B cell (primary cell): ENCODE measurements at regions not wholly inside any gene's neighbourhood (a gene's known extent, or its start where the extent isn't known, plus 50 kb on each side); places are given as distances from the start of the nearest gene placed in this dataset.

Experiments
- ATAC-seq: fragments of 200-7000 bp; cut with Tn5 transposase; one replicate; pipeline ENCODE4 v1.10.0; 2021; ENCODE audit warnings: low read depth, mild to moderate bottlenecking, moderate number of reproducible peaks, moderate library complexity
- CTCF ChIA-PET: fragments of 350-600 bp; sonication (Branson Sonifier 250); formaldehyde crosslinking; loops from one replicate; lab custom pipeline; 2021; ENCODE audit warnings: antibody characterized with exemption, inconsistent platforms; lab: Charles Lee
- POLR2A ChIA-PET: fragments of 350-600 bp; sonication (Branson Sonifier 250); formaldehyde crosslinking; loops from one replicate; lab custom pipeline; 2021; ENCODE audit warnings: antibody characterized with exemption; lab: Charles Lee
- DNase-seq: peaks from one replicate; pipeline ENCODE4 v3.0.0; 2013
- H2AFZ ChIP-seq: 2 replicates; pipeline ENCODE4 v1.6.1; 2012; ENCODE audit warnings: mild to moderate bottlenecking, low read depth, low read length; ENCODE audit not compliant: insufficient read depth, poor library complexity, severe bottlenecking
- H3K27ac ChIP-seq, 2 donors: 1 replicate in 1 of 2; 2 replicates in 1 of 2; pipeline ENCODE4 v1.5.1; 2012 to 2013; ENCODE audit warnings: low read length in 2 of 2, mild to moderate bottlenecking in 2 of 2, moderate library complexity in 1 of 2
- H3K27me3 ChIP-seq, 4 experiments: fragments of 200-600 bp in 1 of 4; sonication (generic) in 1 of 4; replicated peaks in 1 of 4; 1 replicate in 2 of 4; 2 replicates in 2 of 4; pipeline versions ENCODE4 v1.6.1 to v1.7.0; 2013 to 2016; ENCODE audit warnings: low read length in 3 of 4, mild to moderate bottlenecking in 2 of 4, mixed read lengths in 1 of 4, moderate library complexity in 1 of 4; ENCODE audit not compliant: insufficient read depth in 4 of 4, control insufficient read depth in 3 of 4; ENCODE audit errors: control extremely low read depth in 1 of 4
- H3K36me3 ChIP-seq, 2 experiments: replicated peaks in 1 of 2; 1 replicate in 1 of 2; 2 replicates in 1 of 2; pipeline versions ENCODE4 v1.6.1 to v1.7.1; 2013; ENCODE audit warnings: low read length in 1 of 2; ENCODE audit not compliant: insufficient read depth in 2 of 2, control insufficient read depth in 1 of 2; ENCODE audit errors: control extremely low read depth in 1 of 2, extremely low read depth in 1 of 2
- H3K4me1 ChIP-seq, 2 donors: fragments of 200-600 bp in 1 of 2; sonication (generic) in 1 of 2; 1 replicate in 1 of 2; 2 replicates in 1 of 2; pipeline versions ENCODE4 v1.5.1 to v1.6.1; 2013 to 2017; ENCODE audit warnings: low read length in 2 of 2; ENCODE audit not compliant: control insufficient read depth in 2 of 2, insufficient read depth in 2 of 2
- H3K4me2 ChIP-seq: replicated peaks from 2 replicates; pipeline ENCODE3; 2012; ENCODE audit warnings: mild to moderate bottlenecking, low read depth, low read length; ENCODE audit not compliant: poor library complexity, severe bottlenecking
- H3K4me3 ChIP-seq, 5 experiments: fragments of 200-600 bp in 1 of 5; sonication (generic) in 1 of 5; 1 replicate in 3 of 5; 2 replicates in 2 of 5; pipeline versions ENCODE4 v1.5.1 to v1.7.0; 2011 to 2016; ENCODE audit warnings: low read length in 4 of 5, mild to moderate bottlenecking in 4 of 5, low read depth in 2 of 5, control low read depth in 1 of 5, moderate library complexity in 1 of 5; ENCODE audit not compliant: insufficient read depth in 1 of 5; ENCODE audit errors: control extremely low read depth in 1 of 5, extremely low read depth in 1 of 5
- H3K79me2 ChIP-seq: fragments of 200-600 bp; sonication (generic); one replicate; pipeline ENCODE4 v1.6.0; 2016; ENCODE audit warnings: low read length; ENCODE audit not compliant: control insufficient read depth, insufficient read depth
- H3K9ac ChIP-seq: fragments of 200-600 bp; sonication (generic); 2 replicates; pipeline ENCODE4 v1.6.1; 2017; ENCODE audit warnings: mild to moderate bottlenecking, low read length, moderate library complexity
- H3K9me3 ChIP-seq, 3 donors: one replicate each; pipeline versions ENCODE4 v1.6.1 to v1.7.1; 2013; ENCODE audit warnings: low read length in 2 of 3; ENCODE audit not compliant: control insufficient read depth in 2 of 3, insufficient read depth in 1 of 3; ENCODE audit errors: control extremely low read depth in 1 of 3
- H4K20me1 ChIP-seq: 2 replicates; pipeline ENCODE4 v1.6.0; 2012; ENCODE audit warnings: mild to moderate bottlenecking, low read length; ENCODE audit not compliant: insufficient read depth, control insufficient read depth, poor library complexity, severe bottlenecking
- H3K27ac Mint-ChIP-seq: one replicate; pipeline ENCODE4 v1.8.0; 2021; ENCODE audit warnings: mixed read lengths
- H3K27me3 Mint-ChIP-seq: one replicate; pipeline ENCODE4 v1.8.0; 2021; ENCODE audit warnings: mixed read lengths
- H3K4me1 Mint-ChIP-seq: one replicate; pipeline ENCODE4 v1.8.0; 2021; ENCODE audit warnings: mixed read lengths
- H3K4me3 Mint-ChIP-seq: one replicate; pipeline ENCODE4 v1.8.0; 2021; ENCODE audit warnings: mixed read lengths
- H3K9me3 Mint-ChIP-seq: one replicate; pipeline ENCODE4 v1.8.0; 2022; ENCODE audit warnings: mixed read lengths; ENCODE audit not compliant: insufficient read depth
- EZH2 ChIP-seq: IDR thresholded peaks from 2 replicates; pipeline ENCODE4 v1.6.1; 2012; ENCODE audit warnings: borderline replicate concordance, low read depth, mild to moderate bottlenecking, moderate library complexity, low read length; ENCODE audit not compliant: insufficient read depth, poor library complexity, severe bottlenecking
- WGBS: methylation state at CpG from one replicate; pipeline ENCODE4 v1.1.5; 2013; ENCODE audit warnings: missing lambda C conversion rate; ENCODE audit not compliant: insufficient coverage; 5-methylcytosine and 5-hydroxymethylcytosine counted together
- intact Hi-C: fragments of 100-400 bp; cut with micrococcal nuclease; formaldehyde crosslinking; loops from one replicate; pipeline ENCODE4 v1.10.0; 2022
- TF ChIP-seq, protein P1 (sequence below): fragments of 200-600 bp; IDR thresholded peaks from one replicate; pipeline ENCODE4 v1.8.0; 2022; ENCODE audit warnings: antibody characterized with exemption, mild to moderate bottlenecking

DNA sequence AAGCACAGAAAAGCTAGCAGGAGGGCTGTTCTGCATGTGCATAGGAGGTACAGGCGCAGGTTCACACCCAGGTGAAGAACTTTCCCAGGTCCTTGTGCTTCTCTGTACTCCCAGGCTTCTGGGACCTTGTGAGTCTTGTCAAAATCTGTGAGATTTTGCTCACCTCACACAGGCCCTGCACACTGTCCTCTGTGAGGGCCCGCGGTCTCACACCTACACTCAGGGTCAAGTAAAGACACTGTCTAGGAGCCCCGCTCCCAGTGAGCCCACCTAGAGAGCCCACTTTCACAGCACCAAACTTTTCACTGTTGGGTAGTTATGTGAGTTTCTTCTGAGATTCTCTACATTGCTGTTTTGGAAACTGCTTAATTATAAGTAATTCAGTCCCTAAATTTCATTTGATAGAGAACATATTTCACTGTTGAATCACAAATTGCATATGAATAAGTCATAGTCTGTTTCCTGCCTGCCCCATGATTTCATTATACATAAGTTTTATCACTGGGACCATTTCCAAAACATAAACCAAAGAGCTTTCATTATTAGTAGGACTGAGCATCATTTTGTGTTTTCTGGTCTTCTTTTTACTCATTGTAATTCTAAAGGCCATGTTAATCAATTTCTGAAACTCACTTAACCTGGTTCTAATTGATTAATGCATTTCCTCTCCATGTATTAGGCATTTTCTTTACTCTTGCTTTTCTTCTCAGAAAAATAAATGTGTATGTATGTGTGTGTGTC lies 234.2 kb upstream of the SPOPL start:
- no peaks in the 10 kb centered on the region for H3K27me3 Mint-ChIP-seq
- Histone ChIP-seq H2AFZ (no peak overlapping the region), H3K4me2 (no peak overlapping the region), H3K4me1 (no peaks in the 10 kb centered on the region), H3K27me3 (no peaks in the 10 kb centered on the region), H3K36me3 (no peaks in the 10 kb centered on the region), H4K20me1 (no peaks in the 10 kb centered on the region), H3K79me2 (no peaks in the 10 kb centered on the region), H3K9me3 (peaks cover 0 to 8% (median 0%) of the 10 kb centered on the region in 3 donors), H3K9ac (no peak overlapping the region), H3K27ac (no peak overlapping the region), H3K4me3 (no peak overlapping the region)
- ChIA-PET POLR2A (no interaction called here), CTCF (no interaction called here)
- H3K4me3 Mint-ChIP-seq: no peak overlapping the region
- no peak overlapping the region for H3K27ac Mint-ChIP-seq
- ATAC-seq (no peak), DNase-seq (no peak)
- TF ChIP-seq EZH2: no peak
- TF ChIP-seq, protein P1, sequence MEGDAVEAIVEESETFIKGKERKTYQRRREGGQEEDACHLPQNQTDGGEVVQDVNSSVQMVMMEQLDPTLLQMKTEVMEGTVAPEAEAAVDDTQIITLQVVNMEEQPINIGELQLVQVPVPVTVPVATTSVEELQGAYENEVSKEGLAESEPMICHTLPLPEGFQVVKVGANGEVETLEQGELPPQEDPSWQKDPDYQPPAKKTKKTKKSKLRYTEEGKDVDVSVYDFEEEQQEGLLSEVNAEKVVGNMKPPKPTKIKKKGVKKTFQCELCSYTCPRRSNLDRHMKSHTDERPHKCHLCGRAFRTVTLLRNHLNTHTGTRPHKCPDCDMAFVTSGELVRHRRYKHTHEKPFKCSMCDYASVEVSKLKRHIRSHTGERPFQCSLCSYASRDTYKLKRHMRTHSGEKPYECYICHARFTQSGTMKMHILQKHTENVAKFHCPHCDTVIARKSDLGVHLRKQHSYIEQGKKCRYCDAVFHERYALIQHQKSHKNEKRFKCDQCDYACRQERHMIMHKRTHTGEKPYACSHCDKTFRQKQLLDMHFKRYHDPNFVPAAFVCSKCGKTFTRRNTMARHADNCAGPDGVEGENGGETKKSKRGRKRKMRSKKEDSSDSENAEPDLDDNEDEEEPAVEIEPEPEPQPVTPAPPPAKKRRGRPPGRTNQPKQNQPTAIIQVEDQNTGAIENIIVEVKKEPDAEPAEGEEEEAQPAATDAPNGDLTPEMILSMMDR: no peak
- WGBS: 67% methylated on average over 1 of the region's 4 CpGs
- intact Hi-C loops: no loop called here
- H3K9me3 Mint-ChIP-seq: peaks cover 2% of the 10 kb centered on the region
- no peaks in the 10 kb centered on the region for H3K4me1 Mint-ChIP-seq

DNA sequence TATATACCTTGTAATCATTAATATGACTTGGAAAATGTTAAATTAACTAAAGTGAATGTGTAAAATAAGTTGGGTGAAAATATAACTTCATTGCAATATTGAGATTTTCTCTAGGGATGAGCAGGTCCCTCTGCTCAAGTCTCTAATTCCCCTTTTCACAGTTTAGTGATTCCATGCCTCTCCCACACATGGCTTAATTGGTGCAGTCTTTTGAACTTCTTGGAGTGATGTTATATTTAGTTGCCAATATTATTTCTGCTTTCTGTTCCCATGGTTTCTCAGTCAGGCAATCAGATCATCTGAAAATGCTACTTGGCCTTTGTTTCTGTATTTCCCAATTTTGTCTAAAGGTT lies 233.7 kb upstream of the SPOPL start:
- Histone ChIP-seq H3K27me3 (no peaks in the 10 kb centered on the region), H3K9ac (no peak overlapping the region), H3K4me2 (no peak overlapping the region), H3K79me2 (no peaks in the 10 kb centered on the region), H3K4me1 (no peaks in the 10 kb centered on the region), H3K4me3 (no peak overlapping the region), H4K20me1 (no peaks in the 10 kb centered on the region), H2AFZ (no peak overlapping the region), H3K36me3 (no peaks in the 10 kb centered on the region), H3K27ac (no peak overlapping the region), H3K9me3 (peaks cover 0 to 3% (median 0%) of the 10 kb centered on the region in 3 donors)
- Mint-ChIP-seq H3K27me3 (no peaks in the 10 kb centered on the region), H3K4me1 (no peaks in the 10 kb centered on the region), H3K4me3 (no peak overlapping the region), H3K9me3 (no peaks in the 10 kb centered on the region), H3K27ac (no peak overlapping the region)
- DNase-seq: no peak
- intact Hi-C loops: no loop called here
- ChIA-PET POLR2A (no interaction called here), CTCF (no interaction called here)
- TF ChIP-seq EZH2: no peak
- TF ChIP-seq, protein P1: no peak
- ATAC-seq: no peak
